ENCODE measurements at regions not wholly inside any gene's neighbourhood (a gene's known extent, or its start where the extent isn't known, plus 50 kb on each side); places are given as distances from the start of the nearest gene placed in this dataset.

GRCh38 chr5:33224285-33224961 is 216.3 kb upstream of the TARS1 start:
- no peak for DNase-seq

DNA sequence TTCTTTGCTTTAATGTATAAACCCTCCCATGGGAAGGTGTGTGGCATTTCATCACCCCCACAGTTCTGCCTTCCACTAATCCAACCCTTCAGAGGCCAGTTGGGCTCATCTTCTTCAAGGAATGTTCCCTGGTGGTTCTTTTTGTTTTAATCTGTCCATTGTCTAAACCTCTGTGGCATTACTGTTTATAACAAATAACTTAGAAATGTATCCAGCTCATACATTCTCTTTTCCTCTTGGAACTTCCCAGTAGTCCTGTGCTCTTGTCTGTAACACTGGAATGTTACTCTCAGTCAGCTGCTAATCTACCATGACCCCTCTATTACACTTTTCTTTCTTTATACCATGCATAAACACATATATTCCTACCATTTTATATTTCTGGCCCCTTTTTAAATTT is 213.5 kb upstream of the TARS1 start:
- no peak for DNase-seq

DNA sequence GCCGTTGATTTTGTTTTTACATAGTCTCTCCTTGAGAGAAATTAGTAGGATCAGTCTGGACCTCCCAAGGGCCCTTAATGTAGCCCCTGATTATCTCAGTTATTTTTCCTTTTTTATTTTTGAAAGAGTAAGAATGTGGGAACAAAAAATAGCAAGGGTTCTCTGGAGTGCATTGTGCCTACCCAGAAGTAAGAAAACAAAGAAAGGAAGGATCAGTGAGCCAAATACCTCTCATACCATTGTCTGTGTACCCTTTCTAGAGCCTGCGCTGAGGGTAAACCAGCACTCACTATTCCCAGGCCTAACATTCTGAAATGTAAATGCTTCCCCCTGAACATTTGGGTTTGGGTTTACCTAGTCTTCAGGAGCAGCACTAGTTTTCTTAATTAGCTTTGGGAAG is 213.0 kb upstream of the TARS1 start:
- DNase-seq = no peak

GRCh38 chr5:33228149-33228548 is 212.6 kb upstream of the TARS1 start:
- no peak for DNase-seq

DNA sequence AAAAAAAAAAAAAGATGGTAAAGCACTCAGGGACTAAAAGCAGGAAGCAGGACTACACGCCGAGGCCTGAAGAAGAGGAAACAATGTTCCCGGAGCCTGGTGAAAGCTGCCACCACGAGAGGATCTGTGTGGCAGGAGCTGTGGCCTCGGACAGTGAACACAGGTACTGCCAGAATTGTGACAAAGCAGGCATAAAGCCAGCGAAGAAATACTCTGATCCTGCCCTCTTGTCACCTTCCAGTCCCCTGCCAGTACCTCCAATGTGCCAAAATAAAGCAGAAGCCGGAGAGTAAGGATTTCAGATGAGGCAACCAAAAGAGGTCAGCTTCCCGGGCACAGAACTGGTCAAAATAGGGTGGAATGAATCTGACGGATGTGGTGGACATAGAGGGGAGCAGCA is 211.5 kb upstream of the TARS1 start:
- no peak for DNase-seq

- DNase-seq = no peak
Measured at GRCh38 chr5:33230467-33231078, 210.2 kb upstream of the TARS1 start.

- no peak for DNase-seq
Measured at GRCh38 chr5:33231214-33231710, 209.5 kb upstream of the TARS1 start.

DNA sequence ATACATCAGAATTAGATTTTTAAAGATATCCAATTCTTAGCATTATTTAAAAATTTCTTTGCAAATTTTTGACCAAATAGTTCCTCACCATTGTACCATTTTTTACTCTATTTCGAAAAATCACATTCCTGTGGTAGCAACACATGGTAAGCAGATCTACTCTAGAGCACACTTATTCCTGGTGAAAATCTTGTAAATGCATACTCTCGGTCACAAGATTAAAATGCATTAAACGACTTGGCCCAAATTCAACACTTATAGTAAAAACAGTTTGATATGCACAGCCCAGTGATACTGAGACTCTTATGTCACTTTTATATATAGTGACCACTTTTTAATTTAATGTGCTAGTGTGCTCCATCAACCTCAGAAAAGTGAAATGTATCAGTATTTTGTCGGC is 208.8 kb upstream of the TARS1 start:
- DNase-seq = no peak

- DNase-seq = no peak
Measured at GRCh38 chr5:33232731-33233505, 207.8 kb upstream of the TARS1 start.

DNA sequence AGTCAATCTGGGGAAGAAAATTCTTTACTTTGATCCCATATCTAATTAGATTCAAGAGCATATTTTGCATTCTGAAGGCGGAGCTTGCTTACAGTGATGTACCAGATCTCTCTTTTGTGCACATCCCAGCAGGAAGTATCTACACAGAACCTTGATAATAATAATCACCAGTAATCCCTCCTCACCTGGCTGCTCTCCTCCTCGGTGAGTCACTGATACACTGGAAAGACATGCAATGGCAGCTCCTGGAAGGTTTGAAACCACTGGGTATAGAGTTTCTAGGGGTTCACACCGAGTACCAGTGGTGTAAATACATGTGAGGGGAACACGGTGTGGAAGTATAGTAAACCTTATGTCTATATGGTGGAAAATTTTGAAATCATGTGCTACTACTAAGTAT is 205.5 kb upstream of the TARS1 start:
- DNase-seq = no peak

DNA sequence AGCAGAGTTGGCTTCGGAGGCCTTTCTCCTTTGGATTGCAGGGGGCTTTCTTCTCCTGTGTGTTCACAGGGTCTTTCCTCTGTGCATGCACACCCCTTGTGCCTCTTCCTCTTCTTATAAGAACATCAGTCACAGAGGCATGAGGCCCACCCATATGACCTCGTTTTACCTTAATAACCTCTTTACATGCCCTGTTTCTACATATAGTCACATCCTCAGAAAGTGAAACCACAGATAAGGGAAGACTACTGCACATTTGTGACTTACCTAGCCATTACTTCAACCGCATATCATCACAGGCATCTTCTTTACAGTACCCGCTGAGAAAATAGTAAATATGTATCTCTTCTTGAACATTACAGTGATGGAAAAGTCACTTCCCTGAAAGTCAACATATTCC is 204.9 kb upstream of the TARS1 start:
- no peak for DNase-seq

DNA sequence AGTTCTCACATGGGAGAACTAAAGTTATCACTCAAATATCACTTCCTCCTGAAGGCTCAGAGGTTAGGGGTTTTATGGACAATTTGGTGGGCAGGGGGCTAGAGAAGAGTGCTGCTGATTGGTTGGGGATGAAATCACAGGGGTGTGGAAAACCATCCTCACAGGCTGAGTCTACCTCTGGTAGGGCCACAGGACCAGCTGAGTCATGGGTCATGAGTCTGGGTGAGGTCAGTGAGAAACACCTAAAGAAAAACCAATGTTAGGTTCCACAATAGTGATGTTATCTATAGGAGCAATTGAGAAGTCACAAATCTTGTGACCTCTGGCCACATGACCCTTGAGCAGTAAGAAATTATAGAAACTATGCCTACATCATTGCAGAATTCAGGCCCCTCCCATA is 203.3 kb upstream of the TARS1 start:
- no peak for DNase-seq

GRCh38 chr5:33238826-33239695 is 201.7 kb upstream of the TARS1 start:
- DNase-seq = no peak

- DNase-seq = no peak
Measured at GRCh38 chr5:33240558-33240957, 200.2 kb upstream of the TARS1 start.

DNA sequence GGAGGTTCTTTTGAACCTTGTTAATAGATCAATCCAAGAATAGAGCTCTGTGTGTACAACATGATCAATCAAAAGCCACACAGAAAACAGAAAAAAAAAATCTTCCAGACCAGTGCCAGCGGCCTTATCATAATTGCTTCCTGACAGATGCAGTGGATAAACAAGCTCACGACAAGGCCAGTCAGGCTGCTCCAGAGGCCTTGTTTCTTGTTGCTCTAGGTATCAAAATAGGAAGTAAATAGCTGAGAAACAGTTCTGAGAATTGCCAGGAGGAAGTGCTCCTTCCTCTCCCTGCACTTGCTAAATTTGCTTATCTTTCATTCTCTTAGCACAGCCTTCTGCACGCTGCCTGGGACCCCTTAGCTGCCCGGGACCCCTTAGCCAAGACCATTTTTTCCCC is 199.0 kb upstream of the TARS1 start:
- DNase-seq = no peak

- DNase-seq = no peak
Measured at GRCh38 chr5:33242277-33242676, 198.5 kb upstream of the TARS1 start.

DNA sequence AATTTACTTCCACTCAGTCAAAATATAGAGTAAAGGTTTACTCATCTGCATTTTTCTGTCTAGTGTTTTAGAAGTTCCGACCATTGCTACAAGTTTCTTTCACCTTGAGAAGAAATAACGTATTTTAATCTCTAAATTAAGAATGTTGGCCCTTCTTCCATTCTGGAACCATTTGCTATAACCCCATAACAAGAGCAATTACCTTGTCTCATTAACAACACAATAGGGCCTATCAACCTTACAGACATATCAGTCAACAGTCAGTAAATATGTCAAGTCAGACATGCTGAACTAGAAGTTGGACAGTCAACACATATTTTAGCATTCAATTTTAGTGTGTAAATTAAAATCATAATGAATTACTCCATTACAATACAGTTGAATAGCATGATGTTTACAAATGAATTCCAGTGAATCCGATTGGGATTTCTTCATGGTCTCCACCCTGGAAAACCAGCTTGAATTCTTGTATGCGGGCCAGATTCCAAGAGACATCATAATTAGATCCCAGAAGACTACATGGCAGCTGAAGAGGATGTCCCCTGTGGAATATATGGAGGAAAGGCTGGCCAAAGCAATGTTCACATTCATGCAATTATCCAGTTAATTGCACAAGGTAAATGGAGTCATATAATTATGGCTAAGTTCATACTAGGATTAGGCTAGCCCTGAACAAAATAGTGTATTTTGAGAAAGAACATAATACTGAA is 196.2 kb upstream of the TARS1 start:
- DNase-seq = no peak

DNA sequence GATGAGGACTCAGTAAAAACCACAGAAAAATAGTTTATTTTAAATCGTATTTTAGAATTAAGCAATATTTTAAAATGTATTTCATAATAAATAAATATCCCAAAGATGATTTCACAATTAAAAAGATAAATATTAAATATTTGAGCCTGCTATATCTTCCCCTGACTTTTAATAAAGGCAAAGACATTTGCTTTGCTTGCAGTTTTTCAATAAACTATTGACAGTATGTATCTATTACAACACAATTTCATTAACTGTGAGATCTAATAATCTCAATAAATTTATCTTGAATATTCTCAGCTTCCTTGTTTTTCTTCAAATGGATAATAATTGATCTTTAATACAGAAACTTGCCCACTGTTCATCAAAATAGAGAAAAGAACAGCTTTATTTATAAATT is 186.2 kb upstream of the TARS1 start:
- DNase-seq = no peak

GRCh38 chr5:33257807-33258429 is 182.8 kb upstream of the TARS1 start:
- no peak for DNase-seq

- no peak for DNase-seq
Measured at GRCh38 chr5:33258553-33258952, 182.2 kb upstream of the TARS1 start.

DNA sequence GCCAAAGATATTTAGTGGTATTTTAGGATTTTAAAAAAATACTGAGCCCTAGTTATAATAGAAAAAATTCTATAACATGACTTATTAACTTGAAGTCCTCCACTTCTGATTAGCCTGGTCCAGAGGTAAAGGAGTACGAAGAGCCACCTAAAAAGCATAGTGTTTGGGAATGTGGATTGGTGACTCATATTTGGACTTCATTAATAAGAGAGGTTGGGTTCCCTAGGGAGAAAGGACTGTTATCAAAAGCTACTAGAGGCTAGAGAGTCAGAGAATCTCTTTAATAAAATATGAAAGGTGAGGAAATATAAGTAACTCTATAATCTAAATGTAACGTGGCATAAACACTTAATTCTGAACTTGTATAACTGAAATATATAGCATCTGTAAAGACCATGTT is 180.7 kb upstream of the TARS1 start:
- DNase-seq = no peak

DNA sequence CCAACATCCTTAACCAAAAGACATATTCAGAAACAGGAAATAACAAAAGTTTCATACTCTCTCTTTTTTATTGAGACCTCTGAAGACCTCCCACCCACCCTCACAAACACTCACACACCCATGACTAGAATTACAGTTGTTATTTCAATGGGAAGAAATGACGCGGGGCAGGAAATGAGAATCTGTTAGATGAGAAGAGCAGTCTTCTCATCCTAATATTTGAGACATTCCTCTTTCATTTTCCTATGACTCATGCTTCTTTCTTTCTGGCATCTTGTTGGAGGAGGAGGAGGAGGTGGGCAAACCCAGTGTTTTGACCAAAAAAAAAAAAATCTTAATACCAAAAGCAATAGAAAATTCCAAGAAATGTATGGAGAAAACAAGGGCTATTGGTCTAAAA is 179.5 kb upstream of the TARS1 start:
- no peak for DNase-seq
